RCC 7860 (cell line): ENCODE measurements at regions not wholly inside any gene's neighbourhood (a gene's known extent, or its start where the extent isn't known, plus 50 kb on each side); places are given as distances from the start of the nearest gene placed in this dataset.
A peak's percentile ranks its signal among the peaks of the same experiment; 100 is the strongest.

Experiments used
- DNase-seq: peaks from one replicate; pipeline ENCODE4 v3.0.0-alpha.2; 2015; ENCODE audit warnings: low spot score
- FAIRE-seq: peaks from 2 replicates; lab custom pipeline; 2012; peaks lifted over from hg19 to GRCh38; lab: Jason Lieb, UNC

GRCh38 chr20:48075591-48076174, 290.4 kb upstream of the SULF2 start:
- FAIRE-seq (no peak), DNase-seq (no peak)

DNA sequence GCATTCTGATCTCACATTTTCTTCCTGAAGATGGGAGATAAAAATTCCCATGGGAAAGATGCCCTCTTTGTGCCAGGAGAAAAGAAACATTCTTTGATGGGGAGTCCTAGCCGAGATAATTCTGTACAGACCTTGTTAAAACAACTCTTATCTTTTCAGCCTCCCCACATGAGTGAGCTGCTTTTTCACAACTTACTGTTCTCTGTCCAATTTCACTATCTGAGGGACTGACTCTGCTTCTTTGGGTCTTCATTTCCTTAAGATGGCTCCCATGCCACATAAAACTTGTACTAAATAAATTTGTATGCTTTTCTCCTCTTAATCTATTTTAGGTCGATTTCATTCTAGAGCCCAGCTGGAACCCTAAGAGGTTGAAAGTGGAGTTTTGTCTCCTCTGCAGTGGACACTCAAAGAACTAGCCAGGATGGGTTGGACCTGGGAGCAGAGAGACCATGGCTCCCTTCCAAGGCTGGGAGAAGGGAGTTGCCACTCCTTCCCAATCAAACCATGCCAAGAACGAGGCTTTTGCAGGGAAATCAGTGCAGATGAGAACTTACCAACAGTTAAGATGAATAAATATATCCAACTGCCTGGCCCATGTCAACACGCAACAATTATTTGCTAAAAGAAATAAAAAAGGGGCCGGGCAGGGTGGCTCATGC, 285.8 kb upstream of the SULF2 start:
- FAIRE-seq (no peak), DNase-seq (no peak)

GRCh38 chr20:48069596-48069995, 284.3 kb upstream of the SULF2 start:
- FAIRE-seq (no peak), DNase-seq (no peak)

DNA sequence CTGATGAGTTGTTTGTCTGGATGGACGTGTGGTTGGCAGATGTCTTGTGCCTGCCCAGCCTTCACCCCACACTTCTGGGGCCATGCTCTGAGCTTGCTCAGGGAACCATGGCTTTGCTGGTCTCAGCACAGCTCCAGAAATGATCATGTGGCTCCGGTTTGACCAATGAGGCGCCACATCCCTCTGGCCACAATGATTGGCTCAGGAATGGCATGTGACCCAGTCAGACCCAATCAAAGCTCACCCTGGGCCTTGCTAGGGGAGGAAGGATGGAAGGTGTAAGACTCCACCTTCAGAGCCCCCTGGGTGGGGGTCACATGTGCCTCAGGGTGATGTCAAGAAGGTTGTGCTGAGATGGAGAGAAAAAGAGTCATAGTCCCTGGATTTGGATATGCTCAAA, 281.6 kb upstream of the SULF2 start:
- DNase-seq (no peak), FAIRE-seq (no peak)

- DNase-seq: no peak
- FAIRE-seq: no peak
Measured at GRCh38 chr20:48066246-48066645, 281.0 kb upstream of the SULF2 start.

- no peak for FAIRE-seq
Measured at GRCh38 chr20:48065833-48066232, 280.6 kb upstream of the SULF2 start.

GRCh38 chr20:48064929-48065328, 279.6 kb upstream of the SULF2 start:
- no peak for DNase-seq

More at GRCh38 chr20:48065833-48066232, 280.6 kb upstream of the SULF2 start:
- no peak for DNase-seq

DNA sequence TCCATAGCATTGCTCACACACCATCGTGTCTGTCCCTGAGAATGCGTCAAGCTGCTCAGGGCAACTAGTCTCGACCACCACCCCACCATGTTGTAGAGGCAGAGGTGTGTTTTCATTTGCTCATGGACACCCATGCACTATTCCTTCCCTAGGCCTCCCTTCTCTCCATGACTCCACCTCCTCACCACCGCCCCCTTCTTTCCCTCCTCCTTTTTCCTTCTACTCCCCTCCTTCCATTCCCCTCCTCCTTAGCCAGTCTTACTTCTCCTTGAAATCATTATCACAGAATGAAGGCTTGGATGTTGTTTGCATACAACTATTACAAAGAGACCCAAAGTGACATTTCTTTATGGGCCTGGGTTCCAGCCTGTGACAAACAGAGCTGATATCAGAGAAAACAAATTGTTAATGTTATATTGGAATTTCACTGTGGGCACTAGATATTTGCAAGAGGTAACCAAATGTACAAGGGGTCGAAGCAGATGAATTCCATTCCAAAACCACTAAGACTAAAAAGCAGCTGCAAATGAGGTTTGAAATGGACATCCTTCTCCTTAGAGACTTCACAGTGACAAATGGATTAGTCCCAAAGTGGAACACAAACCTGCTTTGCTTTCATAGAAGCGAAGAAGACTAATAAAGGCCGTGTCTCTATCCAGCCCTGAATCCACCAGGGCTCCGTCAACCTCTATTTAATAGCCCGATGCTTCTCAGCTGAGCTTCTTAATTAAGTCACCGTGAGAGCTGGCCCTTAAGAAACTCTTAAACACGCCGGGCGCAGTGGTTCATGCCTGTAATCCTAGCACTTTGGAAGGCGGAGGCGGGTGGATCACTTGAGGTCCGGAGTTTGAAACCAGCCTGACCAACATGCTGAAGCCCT, 275.8 kb upstream of the SULF2 start:
- DNase-seq (no peak), FAIRE-seq (no peak)

More at GRCh38 chr20:48064929-48065328, 279.6 kb upstream of the SULF2 start:
- FAIRE-seq: peak; percentile 91

GRCh38 chr20:48058611-48059559, 273.6 kb upstream of the SULF2 start:
- DNase-seq: no peak
- FAIRE-seq: no peak

DNA sequence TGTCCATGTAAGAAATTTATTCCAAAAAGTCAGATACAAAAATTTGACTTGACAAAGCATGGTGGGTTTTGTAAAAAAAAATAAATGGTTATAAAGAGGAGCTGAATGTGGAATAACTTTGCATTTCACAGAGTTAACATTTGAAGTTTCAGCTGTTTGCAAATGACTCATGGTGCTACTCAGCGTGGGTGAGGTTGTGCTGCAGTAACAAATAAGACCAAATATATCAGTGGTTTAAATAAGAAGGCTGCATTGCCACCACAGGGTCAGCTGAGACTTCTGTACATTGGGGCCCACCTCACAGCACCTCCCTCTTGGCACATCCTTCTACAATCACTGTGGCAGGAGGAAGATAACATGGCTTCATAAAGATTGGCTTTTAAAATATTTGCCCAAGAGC, 272.5 kb upstream of the SULF2 start:
- no peak for FAIRE-seq
- no peak for DNase-seq

GRCh38 chr20:48057251-48057650, 272.0 kb upstream of the SULF2 start:
- FAIRE-seq (no peak), DNase-seq (no peak)

DNA sequence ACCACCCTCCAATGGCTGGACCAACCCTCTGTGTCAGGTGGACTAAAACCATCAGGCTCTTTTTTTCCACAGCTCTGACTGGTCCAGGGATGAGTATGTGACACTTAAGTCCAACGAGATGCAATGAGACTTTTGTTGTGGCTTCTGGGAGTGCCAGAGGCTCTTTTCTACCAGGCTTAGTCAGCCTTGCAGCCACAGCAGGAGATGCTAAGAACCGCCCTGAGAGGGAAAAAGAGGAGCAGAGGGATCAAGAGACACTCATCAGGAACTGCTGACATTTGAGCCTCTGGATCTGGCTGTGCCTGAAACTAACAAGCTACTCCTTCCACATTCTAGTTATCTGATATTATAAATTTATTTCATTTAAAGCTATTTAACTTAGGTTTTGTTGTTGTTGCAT, 270.9 kb upstream of the SULF2 start:
- DNase-seq (no peak), FAIRE-seq (no peak)

DNA sequence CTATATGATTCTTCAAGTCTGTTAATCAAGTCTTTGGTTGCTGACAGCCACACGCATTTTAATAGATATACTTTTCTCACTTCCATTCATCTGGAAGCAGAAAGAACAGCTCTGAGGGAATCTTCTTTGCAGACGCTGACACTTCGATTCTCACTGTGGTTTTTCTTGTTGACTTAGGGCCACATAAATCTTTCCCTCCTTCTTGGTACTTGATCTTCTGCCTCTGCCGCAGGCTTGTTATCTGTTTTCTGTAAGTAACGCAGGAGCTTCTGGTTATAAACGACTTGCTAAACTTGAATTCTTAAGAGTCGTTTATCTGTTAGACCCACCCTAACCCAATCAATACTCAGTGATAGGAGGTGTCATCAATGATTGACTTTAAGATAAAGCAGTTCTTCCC, 268.8 kb upstream of the SULF2 start:
- no peak for FAIRE-seq
- no peak for DNase-seq

DNA sequence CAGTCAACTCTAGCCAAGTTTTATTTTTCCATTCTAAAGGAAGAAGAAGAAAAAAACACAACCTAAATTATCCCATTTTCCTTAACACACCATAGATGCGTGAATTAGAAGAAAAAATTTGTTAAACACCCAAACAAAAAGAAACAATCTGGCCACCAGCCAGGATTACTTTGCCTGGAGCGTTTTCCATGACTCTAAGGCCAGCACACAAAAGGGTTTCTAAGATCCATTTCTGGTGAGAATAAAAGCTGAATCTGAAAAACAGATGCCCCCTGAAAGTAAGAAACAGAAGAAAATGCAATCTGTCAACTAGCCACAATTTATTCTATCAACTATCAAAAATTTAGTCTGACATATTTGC, 267.2 kb upstream of the SULF2 start:
- FAIRE-seq: no peak
- DNase-seq: no peak

GRCh38 chr20:48051794-48052474, 266.7 kb upstream of the SULF2 start:
- no peak for DNase-seq

DNA sequence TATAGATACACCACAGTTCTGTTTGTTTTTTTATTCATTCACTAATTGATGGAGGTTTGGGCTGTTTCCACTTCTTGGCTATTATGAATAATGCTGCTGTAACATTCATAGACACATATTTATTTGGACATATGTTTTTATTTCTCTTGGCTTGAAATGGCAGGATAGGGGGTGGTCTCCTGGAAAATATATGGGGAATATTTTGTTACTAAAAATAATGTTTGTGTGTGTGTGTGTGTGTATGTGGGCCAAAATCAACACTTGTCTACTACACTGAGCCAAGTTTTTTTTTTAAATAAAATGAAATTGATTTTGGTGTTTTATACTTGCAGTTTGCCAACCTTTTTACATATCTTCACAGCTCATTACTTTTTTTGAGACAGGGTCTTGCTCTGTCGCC, 264.4 kb upstream of the SULF2 start:
- no peak for FAIRE-seq

More at GRCh38 chr20:48051794-48052474, 266.7 kb upstream of the SULF2 start:
- FAIRE-seq: no peak

GRCh38 chr20:48049171-48049570, 263.9 kb upstream of the SULF2 start:
- FAIRE-seq (no peak), DNase-seq (no peak)

More for the DNA sequence above, 264.4 kb upstream of the SULF2 start:
- no peak for DNase-seq

- FAIRE-seq (no peak), DNase-seq (no peak)
Measured at GRCh38 chr20:48047447-48047846, 262.2 kb upstream of the SULF2 start.

- no peak for DNase-seq
- FAIRE-seq: no peak
Measured at GRCh38 chr20:48042628-48043027, 257.3 kb upstream of the SULF2 start.

GRCh38 chr20:48041078-48041780, 255.9 kb upstream of the SULF2 start:
- DNase-seq: no peak
- FAIRE-seq: no peak
